Activated T-cell treated with anti-CD3 and anti-CD28 coated beads, Interleukin-2, amount 50 U/mL, for 24 hours (primary cell): ENCODE measurements at regions not wholly inside any gene's neighbourhood (a gene's known extent, or its start where the extent isn't known, plus 50 kb on each side); places are given as distances from the start of the nearest gene placed in this dataset.
"Not testable (repeated sequence)": the region's sequence is repeated elsewhere in the genome, so short reads cannot be mapped to it uniquely, and the experiment has no call there.

Experiments used
- DNase-seq: peaks from one replicate; pipeline ENCODE4 v3.0.0-alpha.2; 2020
- H3K27ac Mint-ChIP-seq: 2 replicates; pipeline ENCODE4 v1.8.0; 2020; ENCODE audit warnings: mild to moderate bottlenecking, mixed read lengths
- H3K27me3 Mint-ChIP-seq: 2 replicates; pipeline ENCODE4 v1.8.0; 2020; ENCODE audit warnings: mixed read lengths
- H3K36me3 Mint-ChIP-seq: 2 replicates; pipeline ENCODE4 v1.8.0; 2020; ENCODE audit warnings: low read depth, mixed read lengths
- H3K4me1 Mint-ChIP-seq: 2 replicates; pipeline ENCODE4 v1.8.0; 2020; ENCODE audit warnings: low read depth, mixed read lengths
- H3K4me3 Mint-ChIP-seq: 2 replicates; pipeline ENCODE4 v1.8.0; 2020; ENCODE audit warnings: mild to moderate bottlenecking, moderate library complexity, mixed read lengths
- H3K9me3 Mint-ChIP-seq: 2 replicates; pipeline ENCODE4 v1.8.0; 2020; ENCODE audit warnings: mixed read lengths

- Mint-ChIP-seq H3K27ac (no peak overlapping the region), H3K4me1 (no peaks in the 10 kb centered on the region), H3K9me3 (peaks cover 13% of the 10 kb centered on the region), H3K36me3 (no peaks in the 10 kb centered on the region), H3K4me3 (no peak overlapping the region), H3K27me3 (peaks cover 11% of the 10 kb centered on the region)
- no peak for DNase-seq
These were observed 90.5 kb upstream of the FHL2 start for GRCh38 chr2:105489168-105489878.

- no peak for DNase-seq
- H3K27ac Mint-ChIP-seq = no peak overlapping the region
- peaks cover 11% of the 10 kb centered on the region for H3K9me3 Mint-ChIP-seq
- H3K4me1 Mint-ChIP-seq = no peaks in the 10 kb centered on the region
- no peaks in the 10 kb centered on the region for H3K36me3 Mint-ChIP-seq
- peaks cover 4% of the 10 kb centered on the region for H3K27me3 Mint-ChIP-seq
- H3K4me3 Mint-ChIP-seq = no peak overlapping the region
These were observed 89.4 kb upstream of the FHL2 start for GRCh38 chr2:105488285-105488684.

DNA sequence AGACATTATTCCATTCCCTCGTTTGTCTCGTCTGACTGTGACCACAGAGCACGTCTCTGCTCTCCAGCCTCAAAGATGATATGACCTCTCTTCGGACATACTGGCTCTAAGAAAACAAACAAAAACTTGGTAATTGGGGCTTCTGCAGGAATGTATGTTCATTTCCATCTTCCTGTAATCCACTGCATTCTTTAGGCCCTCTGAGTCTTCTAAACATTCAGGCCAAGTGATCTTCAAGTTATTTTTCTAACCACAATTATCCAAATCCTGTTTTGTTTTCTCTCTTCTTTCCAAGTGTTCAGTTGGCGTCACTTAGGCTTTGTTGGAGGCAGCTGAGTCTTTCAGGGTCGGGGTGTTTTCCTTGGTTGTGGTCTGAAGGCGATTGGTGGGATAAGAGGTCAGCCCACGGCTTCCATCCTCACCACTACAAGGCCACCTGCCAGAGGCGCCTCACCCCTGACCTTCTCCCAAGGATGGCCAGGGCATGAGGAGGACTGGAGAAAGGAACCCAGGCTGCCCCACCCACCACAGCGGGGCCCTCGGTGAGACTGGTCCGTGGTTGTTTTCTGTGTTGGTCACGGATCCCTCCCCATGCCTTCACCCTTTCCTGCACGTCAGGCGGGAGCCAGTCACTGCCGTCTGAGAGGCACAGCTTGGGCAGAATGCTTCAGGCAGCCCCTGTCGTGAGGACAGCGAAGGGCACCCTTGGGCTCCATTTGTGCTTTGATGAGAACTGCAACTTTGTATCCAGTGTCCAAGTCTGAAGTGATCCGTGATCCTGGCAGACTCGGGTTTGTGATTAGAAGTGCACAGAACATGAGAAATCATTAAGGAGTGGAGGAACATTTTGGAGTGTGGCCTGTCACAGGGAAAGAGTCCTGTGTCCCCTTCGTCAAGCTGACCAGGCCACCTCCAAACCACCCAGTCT lies 88.6 kb upstream of the FHL2 start:
- no peaks in the 10 kb centered on the region for H3K27me3 Mint-ChIP-seq
- no peak for DNase-seq
- H3K9me3 Mint-ChIP-seq = peaks cover 3% of the 10 kb centered on the region
- no peaks in the 10 kb centered on the region for H3K4me1 Mint-ChIP-seq
- H3K4me3 Mint-ChIP-seq = no peak overlapping the region
- H3K27ac Mint-ChIP-seq = no peak overlapping the region
- no peaks in the 10 kb centered on the region for H3K36me3 Mint-ChIP-seq

GRCh38 chr2:105486762-105487141 lies 87.9 kb upstream of the FHL2 start:
- DNase-seq = no peak
- no peaks in the 10 kb centered on the region for H3K27me3 Mint-ChIP-seq
- no peaks in the 10 kb centered on the region for H3K36me3 Mint-ChIP-seq
- no peak overlapping the region for H3K4me3 Mint-ChIP-seq
- no peaks in the 10 kb centered on the region for H3K4me1 Mint-ChIP-seq
- H3K9me3 Mint-ChIP-seq = no peaks in the 10 kb centered on the region
- no peak overlapping the region for H3K27ac Mint-ChIP-seq

DNA sequence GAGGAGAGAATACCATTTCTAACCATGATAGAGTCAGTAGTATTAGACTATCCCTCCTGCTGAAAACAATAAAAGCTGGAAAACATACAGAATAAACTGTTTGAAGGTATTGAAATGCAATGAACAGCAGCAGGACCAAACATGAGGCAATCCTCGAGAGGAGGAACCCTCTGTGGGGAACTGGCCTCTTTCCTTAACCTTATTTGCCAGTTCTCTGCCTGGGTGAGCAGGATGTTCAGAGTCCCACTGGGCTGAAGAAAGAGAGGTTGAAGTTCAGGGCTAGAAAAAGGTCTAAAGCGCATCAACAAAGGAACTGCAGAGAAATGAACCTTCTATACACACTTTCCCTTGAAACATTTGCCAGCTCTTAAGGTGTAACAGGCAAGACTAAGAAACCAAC lies 79.8 kb upstream of the FHL2 start:
- peaks cover 5% of the 10 kb centered on the region for H3K27me3 Mint-ChIP-seq
- no peaks in the 10 kb centered on the region for H3K4me1 Mint-ChIP-seq
- H3K36me3 Mint-ChIP-seq = no peaks in the 10 kb centered on the region
- no peak overlapping the region for H3K4me3 Mint-ChIP-seq
- H3K9me3 Mint-ChIP-seq = no peaks in the 10 kb centered on the region
- no peak overlapping the region for H3K27ac Mint-ChIP-seq
- no peak for DNase-seq

- not testable (repeated sequence) for H3K36me3 Mint-ChIP-seq, H3K4me1 Mint-ChIP-seq, H3K9me3 Mint-ChIP-seq, DNase-seq, H3K27ac Mint-ChIP-seq, H3K27me3 Mint-ChIP-seq, H3K4me3 Mint-ChIP-seq
These were observed 78.3 kb upstream of the FHL2 start for GRCh38 chr2:105477050-105477620.

DNA sequence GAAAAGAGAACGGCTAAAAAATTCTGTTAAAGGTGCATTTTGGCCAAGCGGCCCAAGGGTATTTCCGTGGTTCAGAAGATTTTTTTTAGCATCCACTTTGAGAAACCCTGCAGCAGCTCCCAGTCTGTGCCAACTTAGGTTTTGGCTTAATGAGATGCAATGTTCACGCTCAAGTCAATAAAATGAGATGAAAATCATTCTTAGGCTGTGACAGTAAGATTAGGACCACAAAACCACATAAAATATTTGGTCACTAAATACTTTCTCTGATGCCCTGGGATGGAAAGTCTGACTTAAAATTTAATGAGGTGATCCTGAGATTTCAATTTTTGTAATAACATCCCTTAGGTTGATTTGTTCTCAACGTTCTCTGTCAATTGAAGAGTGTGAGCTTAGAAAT lies 74.2 kb upstream of the FHL2 start:
- Mint-ChIP-seq H3K9me3 (no peaks in the 10 kb centered on the region), H3K27me3 (no peaks in the 10 kb centered on the region), H3K4me3 (no peak overlapping the region), H3K27ac (no peak overlapping the region), H3K4me1 (peaks cover 9% of the 10 kb centered on the region), H3K36me3 (no peaks in the 10 kb centered on the region)
- DNase-seq = no peak

DNA sequence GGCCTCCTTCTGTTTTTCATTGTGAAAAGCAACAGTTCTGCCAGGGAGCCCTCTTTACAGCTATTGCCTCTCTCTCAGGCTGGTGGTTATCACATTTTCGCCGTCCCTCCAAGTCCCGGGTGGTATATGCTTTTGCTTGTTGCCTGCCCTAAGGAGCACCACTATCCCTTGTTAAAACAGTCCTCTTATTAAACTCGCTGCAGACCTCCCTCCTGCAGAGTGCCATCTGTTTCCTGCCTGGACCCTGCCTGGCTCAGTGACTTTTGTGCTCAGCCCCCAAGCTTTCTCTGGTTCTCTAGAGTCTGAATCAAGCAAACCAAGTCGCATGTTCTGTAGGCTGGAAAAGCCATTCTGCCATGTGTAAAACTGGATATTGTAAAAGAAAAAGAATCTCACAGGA lies 72.1 kb upstream of the FHL2 start:
- Mint-ChIP-seq H3K27me3 (peaks cover 3% of the 10 kb centered on the region), H3K27ac (no peak overlapping the region)
- DNase-seq = no peak

DNA sequence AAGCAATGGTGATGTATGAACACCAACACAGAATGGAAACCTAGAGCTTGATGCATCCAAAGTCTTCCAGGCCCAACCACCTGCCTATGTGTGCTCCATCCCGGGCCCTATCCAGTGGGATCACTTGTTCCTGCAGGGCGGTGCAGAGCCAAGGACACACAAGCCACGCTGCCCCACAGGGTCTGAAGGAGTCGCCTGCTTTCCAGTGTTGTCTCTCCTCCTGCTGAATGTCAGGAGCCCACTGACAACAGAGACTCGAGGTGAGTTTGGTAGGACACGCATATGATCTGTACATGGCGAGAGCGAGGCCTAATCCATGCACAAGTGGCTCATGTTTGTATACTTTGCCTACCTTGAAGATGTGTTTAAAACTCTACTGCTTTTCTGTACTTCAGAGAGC lies 70.9 kb upstream of the FHL2 start:
- Mint-ChIP-seq H3K36me3 (no peaks in the 10 kb centered on the region), H3K27ac (no peak overlapping the region), H3K4me1 (peaks cover 18% of the 10 kb centered on the region), H3K9me3 (no peaks in the 10 kb centered on the region), H3K27me3 (peaks cover 3% of the 10 kb centered on the region), H3K4me3 (no peak overlapping the region)
- DNase-seq = no peak

More for the DNA sequence above, 72.1 kb upstream of the FHL2 start:
- Mint-ChIP-seq H3K4me1 (peaks cover 18% of the 10 kb centered on the region), H3K9me3 (no peaks in the 10 kb centered on the region), H3K36me3 (no peaks in the 10 kb centered on the region), H3K4me3 (no peak overlapping the region)

- peak overlapping the region; percentile 9 for H3K4me3 Mint-ChIP-seq
- H3K4me1 Mint-ChIP-seq = peaks cover 18% of the 10 kb centered on the region
- peak overlapping the region; percentile 58 for H3K27ac Mint-ChIP-seq
- H3K27me3 Mint-ChIP-seq = peaks cover 3% of the 10 kb centered on the region
- H3K9me3 Mint-ChIP-seq = no peaks in the 10 kb centered on the region
- no peak for DNase-seq
- H3K36me3 Mint-ChIP-seq = no peaks in the 10 kb centered on the region
These were observed 69.8 kb upstream of the FHL2 start for GRCh38 chr2:105468582-105469042.

GRCh38 chr2:105464325-105464724 lies 65.5 kb upstream of the FHL2 start:
- H3K27ac Mint-ChIP-seq = no peak overlapping the region
- H3K36me3 Mint-ChIP-seq = no peaks in the 10 kb centered on the region
- H3K27me3 Mint-ChIP-seq = peaks cover 3% of the 10 kb centered on the region
- peaks cover 18% of the 10 kb centered on the region for H3K4me1 Mint-ChIP-seq
- H3K9me3 Mint-ChIP-seq = no peaks in the 10 kb centered on the region
- no peak overlapping the region for H3K4me3 Mint-ChIP-seq
- DNase-seq = no peak

GRCh38 chr2:105460048-105460732 lies 61.3 kb upstream of the FHL2 start:
- H3K36me3 Mint-ChIP-seq = no peaks in the 10 kb centered on the region
- no peaks in the 10 kb centered on the region for H3K9me3 Mint-ChIP-seq
- H3K27me3 Mint-ChIP-seq = peaks cover 2% of the 10 kb centered on the region
- H3K4me3 Mint-ChIP-seq = no peak overlapping the region
- no peak overlapping the region for H3K27ac Mint-ChIP-seq
- peaks cover 1% of the 10 kb centered on the region for H3K4me1 Mint-ChIP-seq
- no peak for DNase-seq

DNA sequence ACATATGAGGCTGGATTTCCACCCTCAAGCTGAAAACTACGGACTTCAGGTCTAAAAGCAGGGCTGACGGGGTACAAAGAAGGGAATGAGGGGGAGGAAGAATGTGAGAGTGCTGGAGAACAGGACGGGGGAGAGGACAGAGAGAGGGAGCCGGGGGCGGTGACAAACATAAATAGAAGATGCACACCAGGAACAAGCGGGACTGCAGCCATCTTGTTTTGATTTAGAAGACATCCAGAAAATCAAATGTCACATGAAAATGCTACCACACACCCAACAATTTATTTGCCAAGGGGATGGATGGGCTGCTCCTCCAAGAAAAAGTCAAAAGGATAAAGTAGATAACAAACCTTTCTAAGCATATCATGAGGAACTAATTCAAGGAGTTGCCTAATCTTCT lies 59.2 kb upstream of the FHL2 start:
- no peak for DNase-seq
- Mint-ChIP-seq H3K27ac (no peak overlapping the region), H3K9me3 (no peaks in the 10 kb centered on the region), H3K4me3 (no peak overlapping the region), H3K27me3 (peaks cover 6% of the 10 kb centered on the region), H3K36me3 (no peaks in the 10 kb centered on the region), H3K4me1 (peaks cover 8% of the 10 kb centered on the region)

DNA sequence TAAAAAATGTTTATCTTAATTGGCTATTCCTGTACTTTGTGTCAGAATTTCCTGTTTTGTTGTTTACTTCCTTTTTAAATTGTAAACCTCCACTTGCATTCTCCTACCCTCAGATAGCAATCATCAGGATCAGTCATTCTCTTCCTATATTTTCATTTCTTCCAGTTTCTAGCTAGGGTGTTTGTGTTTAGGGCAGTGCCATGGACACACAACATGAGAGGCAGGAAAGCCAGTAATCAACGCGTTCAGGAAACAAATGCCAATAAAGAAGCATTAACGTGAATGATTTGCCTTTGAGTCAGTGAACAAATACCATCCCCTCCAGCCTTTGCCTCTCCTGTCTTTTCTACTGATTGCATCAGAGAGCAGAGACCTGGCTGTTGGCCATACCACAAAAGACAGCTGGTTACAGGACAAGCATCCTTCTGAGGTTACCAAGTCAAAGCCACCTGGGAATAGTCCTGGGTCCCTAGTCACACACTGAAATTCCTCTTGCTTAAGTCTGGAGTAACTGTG lies 56.7 kb upstream of the FHL2 start:
- H3K27me3 Mint-ChIP-seq = peaks cover 9% of the 10 kb centered on the region
- H3K36me3 Mint-ChIP-seq = no peaks in the 10 kb centered on the region
- peaks cover 8% of the 10 kb centered on the region for H3K4me1 Mint-ChIP-seq
- DNase-seq = no peak
- no peak overlapping the region for H3K27ac Mint-ChIP-seq
- no peaks in the 10 kb centered on the region for H3K9me3 Mint-ChIP-seq
- H3K4me3 Mint-ChIP-seq = no peak overlapping the region
